ENCODE measurements at regions not wholly inside any gene's neighbourhood (a gene's known extent, or its start where the extent isn't known, plus 50 kb on each side); places are given as distances from the start of the nearest gene placed in this dataset.

DNA sequence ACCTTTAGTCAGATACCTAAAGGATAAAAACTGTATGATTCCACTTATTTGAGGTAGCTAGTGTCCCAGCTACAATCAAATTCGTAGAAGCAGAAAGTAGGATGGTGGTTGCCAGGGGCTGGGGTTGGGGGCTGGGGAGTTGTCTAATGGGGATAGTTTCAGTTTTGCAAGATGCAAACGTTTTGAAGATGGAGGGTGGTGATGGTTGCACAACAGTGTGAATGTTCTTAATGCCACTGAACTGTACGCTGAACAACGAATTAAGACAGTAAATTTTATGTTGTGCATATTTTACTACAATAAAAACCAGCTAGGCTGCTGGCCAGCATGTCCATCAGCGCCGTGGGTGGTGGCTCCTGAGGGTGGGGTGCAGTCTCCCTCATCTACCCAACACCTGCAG lies 137.8 kb downstream of the GADD45G start:
- WGBS (ENCODE audit: insufficient coverage): no CpG with 5 or more reads among the region's 6 CpGs

DNA sequence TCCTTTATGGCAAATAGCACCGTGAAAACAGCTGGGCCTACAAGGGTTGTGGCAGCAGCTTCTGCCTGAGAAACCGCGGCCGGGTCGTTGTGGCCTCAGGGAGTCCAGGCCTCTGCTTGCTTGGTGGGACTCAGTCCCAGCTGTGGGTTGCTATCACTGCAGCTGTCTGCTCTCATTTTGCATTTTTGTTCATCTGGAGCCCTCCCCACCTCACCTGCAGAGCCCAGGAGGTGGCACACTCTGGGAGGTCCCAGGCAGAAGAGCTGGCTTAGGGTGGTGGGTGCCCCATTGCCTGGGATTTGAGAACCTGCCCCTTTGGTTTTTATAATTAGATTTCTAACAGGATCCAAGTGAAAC lies 138.4 kb downstream of the GADD45G start:
- H3K9me3 Mint-ChIP-seq: peaks cover 4 to 12% (median 8%) of the 10 kb centered on the region in 7 donors
- Histone ChIP-seq H3K27ac (ENCODE audit: low read depth in 1 of 2, low read length in 2 of 2) (no peak overlapping the region), H3K4me2 (replicated peaks; ENCODE audit: extremely low read depth, low read length, poor library complexity, severe bottlenecking) (no peak overlapping the region), H3K27me3 (ENCODE audit: control insufficient read depth in 2 of 2, insufficient read depth in 2 of 2, low read length in 2 of 2) (no peaks in the 10 kb centered on the region), H4K20me1 (ENCODE audit: insufficient read depth, low read length) (no peaks in the 10 kb centered on the region), H2AFZ (ENCODE audit: insufficient read depth, low read depth, low read length, poor library complexity, severe bottlenecking) (no peak overlapping the region), H3K36me3 (replicated peaks in 1 of 2; ENCODE audit: control insufficient read depth in 1 of 2, insufficient read depth in 2 of 2, low read length in 2 of 2) (no peaks in the 10 kb centered on the region), H3K4me1 (ENCODE audit: control insufficient read depth in 1 of 2, insufficient read depth in 2 of 2, low read length in 2 of 2) (peaks cover 15 to 30% of the 10 kb centered on the region in 2 donors), H3K79me2 (ENCODE audit: insufficient read depth, low read length) (no peaks in the 10 kb centered on the region), H3K9ac (ENCODE audit: insufficient read depth, low read length, poor library complexity, severe bottlenecking) (no peak overlapping the region), H3K4me3 (replicated peaks in 1 of 3; ENCODE audit: low read depth in 2 of 3, low read length in 3 of 3) (no peak overlapping the region), H3K9me3 (replicated peaks in 1 of 2; ENCODE audit: control insufficient read depth in 1 of 2, insufficient read depth in 1 of 2, low read length in 2 of 2) (peaks cover 6 to 13% of the 10 kb centered on the region in 2 donors)
- H3K36me3 Mint-ChIP-seq: no peaks in the 10 kb centered on the region
- intact Hi-C loops (cut with micrococcal nuclease): no loop called here
- peaks cover 0 to 6% (median 0%) of the 10 kb centered on the region in 3 donors for H3K27me3 Mint-ChIP-seq (ENCODE audit: low read depth in 3 of 3)
- no peak overlapping the region for H3K27ac Mint-ChIP-seq
- TF ChIP-seq, protein P1, sequence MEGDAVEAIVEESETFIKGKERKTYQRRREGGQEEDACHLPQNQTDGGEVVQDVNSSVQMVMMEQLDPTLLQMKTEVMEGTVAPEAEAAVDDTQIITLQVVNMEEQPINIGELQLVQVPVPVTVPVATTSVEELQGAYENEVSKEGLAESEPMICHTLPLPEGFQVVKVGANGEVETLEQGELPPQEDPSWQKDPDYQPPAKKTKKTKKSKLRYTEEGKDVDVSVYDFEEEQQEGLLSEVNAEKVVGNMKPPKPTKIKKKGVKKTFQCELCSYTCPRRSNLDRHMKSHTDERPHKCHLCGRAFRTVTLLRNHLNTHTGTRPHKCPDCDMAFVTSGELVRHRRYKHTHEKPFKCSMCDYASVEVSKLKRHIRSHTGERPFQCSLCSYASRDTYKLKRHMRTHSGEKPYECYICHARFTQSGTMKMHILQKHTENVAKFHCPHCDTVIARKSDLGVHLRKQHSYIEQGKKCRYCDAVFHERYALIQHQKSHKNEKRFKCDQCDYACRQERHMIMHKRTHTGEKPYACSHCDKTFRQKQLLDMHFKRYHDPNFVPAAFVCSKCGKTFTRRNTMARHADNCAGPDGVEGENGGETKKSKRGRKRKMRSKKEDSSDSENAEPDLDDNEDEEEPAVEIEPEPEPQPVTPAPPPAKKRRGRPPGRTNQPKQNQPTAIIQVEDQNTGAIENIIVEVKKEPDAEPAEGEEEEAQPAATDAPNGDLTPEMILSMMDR (IDR thresholded peaks at IDR 0.05): no peak
- H3K4me1 Mint-ChIP-seq: peaks cover 33% of the 10 kb centered on the region
- WGBS (ENCODE audit: insufficient coverage): 43% methylated on average over 1 of the region's 5 CpGs
- no peak for DNase-seq
- no peak overlapping the region for H3K4me3 Mint-ChIP-seq

More for the DNA sequence above, 137.8 kb downstream of the GADD45G start:
- H3K4me3 ChIP-seq (replicated peaks in 1 of 3; ENCODE audit: low read depth in 2 of 3, low read length in 3 of 3): no peak overlapping the region
- Mint-ChIP-seq H3K4me1 (peaks cover 33% of the 10 kb centered on the region), H3K27me3 (ENCODE audit: low read depth in 3 of 3) (peaks cover 0 to 6% (median 0%) of the 10 kb centered on the region in 3 donors), H3K9me3 (peaks cover 4 to 12% (median 8%) of the 10 kb centered on the region in 7 donors), H3K27ac (no peak overlapping the region), H3K36me3 (no peaks in the 10 kb centered on the region), H3K4me3 (no peak overlapping the region)
- TF ChIP-seq, protein P1 (IDR thresholded peaks at IDR 0.05): no peak
- intact Hi-C loops (cut with micrococcal nuclease): no loop called here
- H3K36me3 ChIP-seq (replicated peaks in 1 of 2; ENCODE audit: control insufficient read depth in 1 of 2, insufficient read depth in 2 of 2, low read length in 2 of 2): no peaks in the 10 kb centered on the region
- H3K79me2 ChIP-seq (ENCODE audit: insufficient read depth, low read length): no peaks in the 10 kb centered on the region
- H2AFZ ChIP-seq (ENCODE audit: insufficient read depth, low read depth, low read length, poor library complexity, severe bottlenecking): no peak overlapping the region
- H3K9ac ChIP-seq (ENCODE audit: insufficient read depth, low read length, poor library complexity, severe bottlenecking): no peak overlapping the region
- no peak overlapping the region for H3K4me2 ChIP-seq (replicated peaks; ENCODE audit: extremely low read depth, low read length, poor library complexity, severe bottlenecking)
- no peaks in the 10 kb centered on the region for H3K27me3 ChIP-seq (ENCODE audit: control insufficient read depth in 2 of 2, insufficient read depth in 2 of 2, low read length in 2 of 2)
- no peak for DNase-seq
- peaks cover 6 to 13% of the 10 kb centered on the region in 2 donors for H3K9me3 ChIP-seq (replicated peaks in 1 of 2; ENCODE audit: control insufficient read depth in 1 of 2, insufficient read depth in 1 of 2, low read length in 2 of 2)
- H3K4me1 ChIP-seq (ENCODE audit: control insufficient read depth in 1 of 2, insufficient read depth in 2 of 2, low read length in 2 of 2): peaks cover 15 to 30% of the 10 kb centered on the region in 2 donors
- no peaks in the 10 kb centered on the region for H4K20me1 ChIP-seq (ENCODE audit: insufficient read depth, low read length)
- no peak overlapping the region for H3K27ac ChIP-seq (ENCODE audit: low read depth in 1 of 2, low read length in 2 of 2)
